PFSK-1 (cell line): ENCODE measurements at regions not wholly inside any gene's neighbourhood (a gene's known extent, or its start where the extent isn't known, plus 50 kb on each side); places are given as distances from the start of the nearest gene placed in this dataset.

Experiments
- POLR2AphosphoS5 ChIP-seq: IDR thresholded peaks from 2 replicates; pipeline ENCODE4 v1.6.1; 2012; ENCODE audit warnings: low read depth, mild to moderate bottlenecking, control low read depth, low read length, moderate library complexity
- SIN3A ChIP-seq: IDR thresholded peaks from 2 replicates; pipeline ENCODE4 v1.6.1; 2012; ENCODE audit warnings: mild to moderate bottlenecking, low read length, moderate library complexity, borderline replicate concordance; ENCODE audit not compliant: insufficient read depth
- TAF1 ChIP-seq: IDR thresholded peaks from 2 replicates; pipeline ENCODE4 v1.6.1; 2012; ENCODE audit warnings: low read length, control low read depth, borderline replicate concordance; ENCODE audit not compliant: insufficient read depth
- TF ChIP-seq, protein P1 (sequence below), 2 experiments: IDR thresholded peaks; 2 replicates each; pipeline versions ENCODE4 v1.6.1 to v1.8.0; 2011 to 2012; ENCODE audit warnings: low read depth in 2 of 2, low read length in 2 of 2, control low read depth in 1 of 2, inconsistent platforms in 1 of 2, mild to moderate bottlenecking in 1 of 2, moderate library complexity in 1 of 2; ENCODE audit not compliant: insufficient read depth in 1 of 2

- TF ChIP-seq POLR2AphosphoS5 (no peak), TAF1 (no peak), SIN3A (no peak)
- TF ChIP-seq, protein P1, sequence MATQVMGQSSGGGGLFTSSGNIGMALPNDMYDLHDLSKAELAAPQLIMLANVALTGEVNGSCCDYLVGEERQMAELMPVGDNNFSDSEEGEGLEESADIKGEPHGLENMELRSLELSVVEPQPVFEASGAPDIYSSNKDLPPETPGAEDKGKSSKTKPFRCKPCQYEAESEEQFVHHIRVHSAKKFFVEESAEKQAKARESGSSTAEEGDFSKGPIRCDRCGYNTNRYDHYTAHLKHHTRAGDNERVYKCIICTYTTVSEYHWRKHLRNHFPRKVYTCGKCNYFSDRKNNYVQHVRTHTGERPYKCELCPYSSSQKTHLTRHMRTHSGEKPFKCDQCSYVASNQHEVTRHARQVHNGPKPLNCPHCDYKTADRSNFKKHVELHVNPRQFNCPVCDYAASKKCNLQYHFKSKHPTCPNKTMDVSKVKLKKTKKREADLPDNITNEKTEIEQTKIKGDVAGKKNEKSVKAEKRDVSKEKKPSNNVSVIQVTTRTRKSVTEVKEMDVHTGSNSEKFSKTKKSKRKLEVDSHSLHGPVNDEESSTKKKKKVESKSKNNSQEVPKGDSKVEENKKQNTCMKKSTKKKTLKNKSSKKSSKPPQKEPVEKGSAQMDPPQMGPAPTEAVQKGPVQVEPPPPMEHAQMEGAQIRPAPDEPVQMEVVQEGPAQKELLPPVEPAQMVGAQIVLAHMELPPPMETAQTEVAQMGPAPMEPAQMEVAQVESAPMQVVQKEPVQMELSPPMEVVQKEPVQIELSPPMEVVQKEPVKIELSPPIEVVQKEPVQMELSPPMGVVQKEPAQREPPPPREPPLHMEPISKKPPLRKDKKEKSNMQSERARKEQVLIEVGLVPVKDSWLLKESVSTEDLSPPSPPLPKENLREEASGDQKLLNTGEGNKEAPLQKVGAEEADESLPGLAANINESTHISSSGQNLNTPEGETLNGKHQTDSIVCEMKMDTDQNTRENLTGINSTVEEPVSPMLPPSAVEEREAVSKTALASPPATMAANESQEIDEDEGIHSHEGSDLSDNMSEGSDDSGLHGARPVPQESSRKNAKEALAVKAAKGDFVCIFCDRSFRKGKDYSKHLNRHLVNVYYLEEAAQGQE (IDR thresholded peaks at IDR 0.05; ENCODE audit: insufficient read depth in 1 of 2, low read depth in 2 of 2, low read length in 2 of 2), result no peak
Observed at GRCh38 chr10:8986975-8987374, 932.5 kb downstream of the GATA3 start.
